DMS153 (cell line): ENCODE measurements at regions not wholly inside any gene's neighbourhood (a gene's known extent, or its start where the extent isn't known, plus 50 kb on each side); places are given as distances from the start of the nearest gene placed in this dataset.

Experiments used
- DNase-seq: peaks from one replicate; lab custom pipeline; 2025; lab: John Stamatoyannopoulos, UW

GRCh38 chr15:61527836-61528580 is 298.9 kb upstream of the RORA start:
- no peak for DNase-seq

GRCh38 chr15:61524545-61524944 is 295.4 kb upstream of the RORA start:
- DNase-seq: no peak

- DNase-seq: no peak
These were observed 295.0 kb upstream of the RORA start for GRCh38 chr15:61524086-61524485.

- DNase-seq: no peak
These were observed 293.3 kb upstream of the RORA start for GRCh38 chr15:61522411-61522810.

- DNase-seq: no peak
These were observed 292.9 kb upstream of the RORA start for GRCh38 chr15:61521953-61522352.

- DNase-seq: no peak
These were observed 290.2 kb upstream of the RORA start for GRCh38 chr15:61519296-61519695.

- no peak for DNase-seq
These were observed 289.3 kb upstream of the RORA start for GRCh38 chr15:61518191-61518950.

- DNase-seq: no peak
These were observed 288.7 kb upstream of the RORA start for GRCh38 chr15:61517776-61518175.

- no peak for DNase-seq
These were observed 288.2 kb upstream of the RORA start for GRCh38 chr15:61517335-61517734.

GRCh38 chr15:61511756-61512155 is 282.7 kb upstream of the RORA start:
- DNase-seq: no peak

GRCh38 chr15:61511089-61511488 is 282.0 kb upstream of the RORA start:
- DNase-seq: no peak

- no peak for DNase-seq
These were observed 280.3 kb upstream of the RORA start for GRCh38 chr15:61509327-61509840.

- no peak for DNase-seq
These were observed 274.4 kb upstream of the RORA start for GRCh38 chr15:61503383-61503969.

GRCh38 chr15:61501815-61502389 is 272.8 kb upstream of the RORA start:
- DNase-seq: no peak

GRCh38 chr15:61500951-61501620 is 272.0 kb upstream of the RORA start:
- no peak for DNase-seq

GRCh38 chr15:61500523-61500922 is 271.4 kb upstream of the RORA start:
- DNase-seq: no peak

- DNase-seq: no peak
These were observed 270.3 kb upstream of the RORA start for GRCh38 chr15:61499376-61499775.

- no peak for DNase-seq
These were observed 260.5 kb upstream of the RORA start for GRCh38 chr15:61489571-61489970.

GRCh38 chr15:61483599-61483998 is 254.5 kb upstream of the RORA start:
- DNase-seq: no peak

- DNase-seq: no peak
These were observed 252.8 kb upstream of the RORA start for GRCh38 chr15:61481886-61482285.

- no peak for DNase-seq
These were observed 251.8 kb upstream of the RORA start for GRCh38 chr15:61480863-61481262.

- DNase-seq: no peak
These were observed 251.2 kb upstream of the RORA start for GRCh38 chr15:61480295-61480694.
